Suppressor macrophage treated with lipopolysaccharide for 1 hour (primary cell): ENCODE measurements at regions not wholly inside any gene's neighbourhood (a gene's known extent, or its start where the extent isn't known, plus 50 kb on each side); places are given as distances from the start of the nearest gene placed in this dataset.

Experiments
- DNase-seq, 3 donors: peaks; one replicate each; pipeline ENCODE4 v3.0.0-alpha.2; 2020 to 2022

- DNase-seq, result no peak
These were observed 54.1 kb upstream of the NUDT7 start for GRCh38 chr16:77668201-77668600.

DNA sequence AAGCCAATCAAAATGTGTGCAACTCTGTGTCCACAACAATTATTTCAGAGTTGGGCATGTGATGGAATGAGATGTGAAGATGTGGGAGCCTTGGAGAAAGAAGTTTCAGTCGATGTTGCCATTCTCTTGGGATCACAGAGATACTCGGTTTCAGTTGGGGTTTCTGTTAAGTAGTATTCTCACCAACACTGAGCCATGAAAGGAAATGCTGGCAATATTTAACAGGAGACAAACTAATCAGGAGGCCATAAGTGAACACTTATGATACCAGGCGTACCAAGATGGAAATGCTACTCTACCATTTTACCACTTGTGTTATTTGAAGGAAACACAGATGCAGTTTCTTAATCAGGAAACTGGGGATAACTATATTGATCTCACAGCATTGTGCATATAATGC, 53.3 kb upstream of the NUDT7 start:
- no peak for DNase-seq
